HL-60 (cell line): ENCODE measurements at regions not wholly inside any gene's neighbourhood (a gene's known extent, or its start where the extent isn't known, plus 50 kb on each side); places are given as distances from the start of the nearest gene placed in this dataset.

Experiments used
- DNase-seq, 2 experiments: peaks; one replicate each; pipeline ENCODE4 v3.0.0-alpha.2; 2010 to 2020; ENCODE audit warnings: low read depth in 1 of 2, low spot score in 1 of 2
- H3K27ac ChIP-seq: fragments of 250-450 bp; sonication (Bioruptor Pico); replicated peaks from 2 replicates; pipeline ENCODE4 v1.5.1; 2020; ENCODE audit warnings: mild to moderate bottlenecking, moderate library complexity
- H3K27me3 ChIP-seq: fragments of 250-450 bp; sonication (Bioruptor Pico); 2 replicates; pipeline ENCODE4 v1.5.1; 2021; ENCODE audit warnings: mild to moderate bottlenecking, moderate library complexity; ENCODE audit not compliant: insufficient read depth, poor library complexity, severe bottlenecking
- H3K4me3 ChIP-seq: replicated peaks from 2 replicates; pipeline ENCODE4 v1.5.1; 2011; ENCODE audit warnings: mild to moderate bottlenecking, control low read depth, low read length; ENCODE audit not compliant: insufficient read depth
- CTCF ChIP-seq: IDR thresholded peaks from one replicate; pipeline ENCODE4 v1.5.1; 2011; ENCODE audit warnings: low read length, control low read depth, inconsistent platforms; ENCODE audit not compliant: insufficient read depth
- GABPA ChIP-seq: IDR thresholded peaks from 2 replicates; pipeline ENCODE4 v1.6.1; 2012; ENCODE audit warnings: low read depth
- POLR2AphosphoS5 ChIP-seq: IDR thresholded peaks from 2 replicates; pipeline ENCODE4 v1.6.1; 2012; ENCODE audit warnings: low read depth
- REST ChIP-seq: IDR thresholded peaks from 2 replicates; pipeline ENCODE4 v1.6.1; 2012; ENCODE audit warnings: low read depth; ENCODE audit not compliant: insufficient replicate concordance
- SPI1 ChIP-seq: IDR thresholded peaks from 2 replicates; pipeline ENCODE4 v1.6.1; 2012; ENCODE audit warnings: low read depth, mild to moderate bottlenecking, borderline replicate concordance

DNA sequence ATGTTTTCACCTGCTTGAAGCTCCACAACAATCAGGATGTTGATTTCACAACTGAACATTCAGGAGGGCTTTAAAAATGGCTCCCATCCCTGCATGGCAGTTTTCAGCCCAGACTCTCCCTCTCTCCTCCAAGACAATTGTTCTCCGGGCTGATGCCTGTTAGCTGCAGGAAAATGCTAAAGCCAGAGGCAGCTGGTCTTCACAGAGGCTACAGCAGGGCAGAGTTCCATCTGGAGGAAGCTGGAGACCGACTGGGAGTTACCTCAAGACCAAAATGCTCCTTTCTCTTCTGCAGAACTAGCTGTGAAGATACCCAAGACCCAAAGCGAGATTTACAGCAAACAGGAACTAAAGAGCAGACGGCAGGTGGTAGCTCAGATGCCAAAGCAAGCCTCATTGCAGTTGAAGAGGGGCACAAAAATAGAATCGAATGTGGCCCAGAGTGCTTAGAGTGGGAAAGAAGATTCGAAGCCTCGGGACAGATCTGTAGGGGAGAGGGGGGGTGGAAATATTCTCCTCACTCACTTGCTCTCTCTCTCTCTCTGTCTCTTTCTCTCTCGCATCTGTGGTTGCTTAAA is 423.6 kb downstream of the ZNF521 start:
- no peak for TF ChIP-seq CTCF
- TF ChIP-seq SPI1: no peak
- no peak for TF ChIP-seq GABPA
- TF ChIP-seq REST: no peak
- no peak for TF ChIP-seq POLR2AphosphoS5
- no peak for DNase-seq
- Histone ChIP-seq H3K4me3 (no peak overlapping the region), H3K27ac (no peak overlapping the region), H3K27me3 (no peaks in the 10 kb centered on the region)

- H3K27me3 ChIP-seq: no peaks in the 10 kb centered on the region
- H3K27ac ChIP-seq: no peak overlapping the region
- no peak for TF ChIP-seq SPI1
- no peak for TF ChIP-seq REST
- no peak for TF ChIP-seq POLR2AphosphoS5
- no peak for TF ChIP-seq GABPA
- TF ChIP-seq CTCF: no peak
- H3K4me3 ChIP-seq: no peak overlapping the region
- DNase-seq: no peak
Measured at GRCh38 chr18:24930478-24930877, 421.5 kb downstream of the ZNF521 start.

DNA sequence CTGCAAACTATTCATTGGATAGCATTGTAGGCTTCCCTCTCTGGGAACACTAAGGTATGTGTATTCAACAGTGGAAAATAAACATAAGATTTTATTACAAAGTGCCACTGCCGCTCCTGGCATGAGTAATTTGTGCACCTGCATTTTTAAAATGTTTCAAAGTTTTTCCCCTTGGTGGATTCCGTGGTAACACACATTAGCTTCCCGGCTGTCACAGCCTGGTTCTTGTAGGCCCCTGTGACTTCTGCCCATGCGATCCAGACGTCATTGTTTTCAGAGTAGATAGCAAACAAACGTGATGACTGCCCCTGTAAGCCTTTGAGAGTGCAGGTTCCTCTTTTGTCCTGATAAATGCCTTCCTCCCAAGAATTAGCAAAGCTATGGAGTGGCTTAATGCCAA is 421.0 kb downstream of the ZNF521 start:
- Histone ChIP-seq H3K27me3 (no peaks in the 10 kb centered on the region), H3K27ac (no peak overlapping the region), H3K4me3 (no peak overlapping the region)
- no peak for DNase-seq
- TF ChIP-seq CTCF: no peak
- no peak for TF ChIP-seq POLR2AphosphoS5
- no peak for TF ChIP-seq GABPA
- no peak for TF ChIP-seq REST
